Skin epidermis (tissue), 12 donors: ENCODE measurements at regions not wholly inside any gene's neighbourhood (a gene's known extent, or its start where the extent isn't known, plus 50 kb on each side); places are given as distances from the start of the nearest gene placed in this dataset.

Source experiments
- H3K27ac ChIP-seq, 21 experiments: fragments of 200-600 bp; sonication (generic) in 11 of 21; one replicate each; pipeline ENCODE4 v1.5.0; 2020; ENCODE audit warnings: mild to moderate bottlenecking in 3 of 21, inconsistent platforms in 2 of 21, moderate library complexity in 2 of 21
- H3K4me3 ChIP-seq, 7 experiments: fragments of 200-600 bp; sonication (generic) in 2 of 7; one replicate each; pipeline ENCODE4 v1.5.0; 2020; ENCODE audit warnings: inconsistent platforms in 2 of 7, mild to moderate bottlenecking in 2 of 7, moderate library complexity in 1 of 7

- Histone ChIP-seq H3K4me3 (no peak overlapping the region), H3K27ac (no peak overlapping the region)
These were observed 558.5 kb downstream of the EFNA5 start for GRCh38 chr5:107112216-107112615.

- Histone ChIP-seq H3K27ac (no peak overlapping the region), H3K4me3 (no peak overlapping the region)
These were observed 566.4 kb downstream of the EFNA5 start for GRCh38 chr5:107104040-107104995.

- Histone ChIP-seq H3K27ac (no peak overlapping the region), H3K4me3 (no peak overlapping the region)
These were observed 567.2 kb downstream of the EFNA5 start for GRCh38 chr5:107103522-107103921.

DNA sequence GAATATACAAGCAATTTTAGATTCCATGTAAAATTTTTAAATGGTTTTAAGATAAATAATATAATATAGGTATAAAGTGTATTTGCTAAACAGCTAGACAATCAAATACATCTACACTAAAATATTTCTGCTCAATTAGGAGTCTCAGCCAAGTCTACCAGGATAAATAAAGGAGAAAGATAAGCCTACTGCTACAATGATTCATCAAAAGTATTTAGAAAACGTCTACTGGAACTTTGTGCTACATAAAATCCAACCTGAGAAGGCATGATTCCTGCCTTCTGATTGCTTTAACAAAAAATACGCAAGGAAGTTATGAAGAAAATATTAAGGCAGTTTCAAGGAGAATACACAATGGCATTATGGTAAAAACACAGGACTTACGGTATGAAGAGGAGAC lies 570.6 kb downstream of the EFNA5 start:
- Histone ChIP-seq H3K27ac (no peak overlapping the region), H3K4me3 (no peak overlapping the region)

- H3K27ac ChIP-seq: no peak overlapping the region
These were observed 571.2 kb downstream of the EFNA5 start for GRCh38 chr5:107099506-107099905.

DNA sequence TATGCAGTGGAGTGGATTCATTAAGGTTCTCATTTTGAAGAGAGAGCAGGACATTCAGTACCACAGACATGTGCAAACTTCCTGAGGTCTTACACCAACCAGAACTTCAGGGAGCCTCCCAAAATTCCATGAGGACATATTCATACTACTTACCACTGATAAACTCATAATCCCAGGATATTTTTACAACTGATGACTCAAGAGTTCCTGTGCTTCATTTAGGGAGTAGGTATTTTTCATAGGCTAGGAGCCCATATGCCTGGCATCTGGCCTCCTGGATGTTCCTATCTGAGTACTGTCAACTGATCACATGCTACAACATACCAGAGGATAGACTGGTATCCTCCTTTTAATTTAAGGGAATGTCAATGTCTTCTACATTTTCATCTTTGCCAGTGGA lies 578.0 kb downstream of the EFNA5 start:
- Histone ChIP-seq H3K27ac (no peak overlapping the region), H3K4me3 (no peak overlapping the region)

More at GRCh38 chr5:107099506-107099905, 571.2 kb downstream of the EFNA5 start:
- no peak overlapping the region for H3K4me3 ChIP-seq

DNA sequence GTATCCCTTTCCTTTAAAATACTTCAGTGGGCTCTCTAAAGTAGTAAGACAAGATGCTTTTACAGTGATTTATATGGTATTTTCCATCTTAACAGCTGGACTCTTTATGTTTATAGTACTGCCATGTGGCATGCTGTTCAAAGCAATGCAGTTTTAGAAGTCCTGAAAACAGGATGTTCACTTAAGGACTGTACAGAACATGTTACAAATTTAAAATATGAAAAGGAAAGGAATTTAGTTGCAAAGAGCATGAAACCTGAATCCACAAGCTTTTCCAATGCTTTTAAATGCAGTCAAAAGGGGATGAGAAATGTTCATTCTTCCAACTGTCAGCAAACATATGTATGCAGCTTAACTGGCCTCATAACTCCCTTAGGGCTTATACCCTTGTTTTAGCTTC lies 580.2 kb downstream of the EFNA5 start:
- no peak overlapping the region for H3K4me3 ChIP-seq
- no peak overlapping the region for H3K27ac ChIP-seq

DNA sequence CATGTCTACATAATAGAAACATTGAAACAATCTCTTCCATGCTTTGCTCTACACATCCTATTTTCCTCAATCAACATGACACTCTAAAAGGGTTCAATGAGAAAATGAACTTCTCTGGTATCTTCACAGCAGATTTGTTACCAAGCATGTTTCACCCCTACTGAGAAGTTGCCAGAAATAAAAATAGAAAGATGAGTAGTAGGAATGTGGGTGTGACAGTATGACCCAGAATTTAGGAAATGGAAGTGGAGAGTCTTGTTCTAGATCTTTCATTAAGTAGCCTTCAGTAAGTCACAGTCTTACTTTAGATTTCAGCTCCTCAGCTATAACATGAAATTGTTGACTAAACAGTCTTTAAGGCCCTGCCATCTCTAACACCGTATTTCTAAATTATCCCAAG lies 581.8 kb downstream of the EFNA5 start:
- Histone ChIP-seq H3K4me3 (no peak overlapping the region), H3K27ac (no peak overlapping the region)

DNA sequence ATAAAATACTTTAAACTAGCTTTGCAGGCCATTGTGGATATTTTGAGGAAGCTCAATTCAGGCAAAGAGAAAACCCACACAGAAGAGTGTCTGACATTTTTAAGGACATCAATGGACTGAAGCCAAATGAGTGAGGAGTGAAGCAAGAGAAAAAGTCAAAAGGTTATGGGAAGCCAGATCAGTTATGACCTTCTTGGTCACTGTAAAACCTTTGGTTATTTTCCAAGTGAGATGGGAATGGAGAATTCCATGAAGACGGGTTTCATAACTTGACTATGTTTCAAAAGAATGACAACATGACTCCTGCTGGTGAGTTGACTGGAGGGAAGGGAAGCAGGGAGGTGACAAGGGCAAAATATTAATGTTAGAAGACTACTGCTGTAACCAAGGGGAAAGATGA lies 585.2 kb downstream of the EFNA5 start:
- no peak overlapping the region for H3K27ac ChIP-seq
- H3K4me3 ChIP-seq: no peak overlapping the region

DNA sequence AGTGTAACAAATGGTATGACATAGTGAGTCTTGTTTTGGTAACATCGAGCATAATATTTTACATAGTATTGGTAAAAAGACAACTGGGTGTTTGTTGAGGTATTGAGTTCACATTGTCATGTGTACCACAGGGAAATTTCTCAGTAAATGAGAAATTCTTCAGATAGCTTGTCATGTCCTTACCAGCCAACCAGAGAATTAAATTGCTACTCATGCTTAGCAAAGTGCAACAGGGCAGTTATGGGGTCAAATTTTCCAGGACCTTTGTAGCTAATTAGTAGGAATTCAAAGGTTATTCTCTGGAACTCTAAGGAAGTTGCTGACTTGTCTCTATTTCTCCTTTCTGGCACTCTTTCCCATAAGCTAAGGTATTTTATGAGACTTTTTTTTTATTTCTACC lies 595.7 kb downstream of the EFNA5 start:
- no peak overlapping the region for H3K27ac ChIP-seq
- H3K4me3 ChIP-seq: no peak overlapping the region

- Histone ChIP-seq H3K4me3 (no peak overlapping the region), H3K27ac (no peak overlapping the region)
These were observed 597.8 kb downstream of the EFNA5 start for GRCh38 chr5:107072967-107073366.

- Histone ChIP-seq H3K27ac (no peak overlapping the region), H3K4me3 (no peak overlapping the region)
These were observed 598.3 kb downstream of the EFNA5 start for GRCh38 chr5:107072440-107072839.

DNA sequence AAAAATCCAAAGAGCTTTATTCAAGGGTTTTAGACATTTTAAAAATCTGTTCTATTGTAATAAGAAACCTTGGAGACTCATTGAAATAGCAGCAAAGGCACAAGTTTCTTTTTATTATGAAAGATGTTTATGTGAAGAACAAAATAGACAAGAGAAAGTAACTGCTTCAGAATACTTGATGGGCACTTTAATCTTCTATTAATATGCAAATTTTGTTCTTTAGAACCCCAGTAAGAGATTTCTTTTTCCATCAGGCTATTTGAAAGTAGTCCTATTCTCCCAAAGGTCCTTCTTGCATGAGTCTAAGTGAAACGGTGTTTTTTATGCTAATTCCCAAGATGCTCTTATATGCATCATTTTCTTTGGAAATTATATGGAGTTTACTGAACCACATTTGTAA lies 602.0 kb downstream of the EFNA5 start:
- H3K4me3 ChIP-seq: no peak overlapping the region
- no peak overlapping the region for H3K27ac ChIP-seq

DNA sequence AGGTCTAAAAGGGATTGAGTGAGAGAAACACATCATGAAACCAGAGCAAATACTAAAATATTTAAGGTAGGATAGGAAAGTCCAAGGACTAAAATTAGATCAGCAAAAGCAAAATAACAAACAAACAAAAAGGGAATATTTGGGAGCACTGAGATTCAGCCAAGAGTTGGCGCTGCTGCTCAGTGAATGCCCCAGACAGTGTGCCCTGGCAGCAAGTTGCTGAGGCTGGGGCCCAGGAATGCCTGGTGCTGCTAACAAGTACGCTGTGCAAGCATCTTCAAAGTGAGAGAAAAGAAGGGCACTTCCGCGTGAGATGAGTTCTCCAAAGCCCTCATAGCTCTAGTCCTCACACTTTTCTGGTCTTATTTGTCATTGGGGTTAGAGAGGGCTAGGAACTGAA lies 603.3 kb downstream of the EFNA5 start:
- no peak overlapping the region for H3K27ac ChIP-seq
- no peak overlapping the region for H3K4me3 ChIP-seq

GRCh38 chr5:107063511-107063910 lies 607.2 kb downstream of the EFNA5 start:
- H3K27ac ChIP-seq: no peak overlapping the region
- H3K4me3 ChIP-seq: no peak overlapping the region

DNA sequence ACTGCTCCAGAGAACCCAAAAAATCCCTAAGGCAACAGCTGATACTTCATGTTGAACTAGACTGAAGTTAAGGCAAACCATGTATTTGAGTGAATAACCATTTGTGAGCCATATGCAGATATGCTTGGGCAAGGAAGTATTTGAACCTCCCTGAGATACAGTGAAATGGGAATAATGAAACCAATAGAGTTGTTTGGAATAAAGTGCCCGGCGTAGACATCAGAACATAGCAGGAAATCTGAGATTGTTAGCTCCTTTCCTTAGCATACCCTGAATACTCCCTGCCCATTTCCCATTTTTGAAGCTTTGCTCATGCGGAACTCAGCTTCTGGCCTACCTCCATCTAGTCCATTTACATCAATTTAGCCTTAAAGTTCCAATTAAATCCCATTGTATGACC lies 611.9 kb downstream of the EFNA5 start:
- H3K27ac ChIP-seq: no peak overlapping the region
- H3K4me3 ChIP-seq: no peak overlapping the region

- H3K27ac ChIP-seq: no peak overlapping the region
These were observed 612.5 kb downstream of the EFNA5 start for GRCh38 chr5:107058235-107058634.

GRCh38 chr5:107056278-107056677 lies 614.5 kb downstream of the EFNA5 start:
- no peak overlapping the region for H3K27ac ChIP-seq

More at GRCh38 chr5:107058235-107058634, 612.5 kb downstream of the EFNA5 start:
- no peak overlapping the region for H3K4me3 ChIP-seq

DNA sequence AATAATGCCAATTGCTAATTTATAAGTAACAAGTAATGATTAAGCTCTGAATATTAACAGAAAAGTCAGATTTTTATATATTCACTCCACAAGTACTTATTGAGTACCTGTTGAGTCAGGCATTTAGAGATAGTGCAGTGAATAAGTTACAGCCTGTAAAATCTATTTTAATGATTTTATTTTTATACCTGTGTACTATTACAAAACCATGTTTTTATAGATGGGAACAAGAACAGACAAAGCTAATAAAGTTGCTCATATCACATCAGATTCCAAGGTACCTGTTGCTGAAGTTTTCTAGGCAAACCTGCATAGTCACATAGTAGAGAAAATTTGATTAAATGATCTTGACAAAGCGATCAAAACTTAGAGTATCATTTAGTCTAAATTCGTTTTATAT lies 623.7 kb downstream of the EFNA5 start:
- H3K4me3 ChIP-seq: no peak overlapping the region
- no peak overlapping the region for H3K27ac ChIP-seq

More at GRCh38 chr5:107056278-107056677, 614.5 kb downstream of the EFNA5 start:
- no peak overlapping the region for H3K4me3 ChIP-seq

DNA sequence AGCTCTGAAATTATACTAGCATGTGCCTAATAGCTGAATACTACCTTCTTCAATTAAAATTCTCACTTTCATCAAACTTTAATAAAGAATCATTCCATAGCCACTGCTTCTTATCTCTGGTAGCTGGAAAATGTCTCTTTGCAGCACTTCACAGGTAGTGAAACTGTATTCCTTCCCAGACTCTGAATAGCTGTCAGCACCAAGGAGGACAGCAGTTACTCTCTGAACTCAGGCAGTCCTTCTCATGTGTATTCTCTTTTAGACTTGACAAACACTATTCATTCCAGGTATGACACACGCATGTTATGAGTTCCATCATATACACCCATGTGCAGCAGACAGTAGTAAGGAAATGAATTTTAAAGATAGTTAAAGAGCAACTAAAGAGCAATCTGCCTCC lies 627.1 kb downstream of the EFNA5 start:
- Histone ChIP-seq H3K27ac (no peak overlapping the region), H3K4me3 (no peak overlapping the region)

DNA sequence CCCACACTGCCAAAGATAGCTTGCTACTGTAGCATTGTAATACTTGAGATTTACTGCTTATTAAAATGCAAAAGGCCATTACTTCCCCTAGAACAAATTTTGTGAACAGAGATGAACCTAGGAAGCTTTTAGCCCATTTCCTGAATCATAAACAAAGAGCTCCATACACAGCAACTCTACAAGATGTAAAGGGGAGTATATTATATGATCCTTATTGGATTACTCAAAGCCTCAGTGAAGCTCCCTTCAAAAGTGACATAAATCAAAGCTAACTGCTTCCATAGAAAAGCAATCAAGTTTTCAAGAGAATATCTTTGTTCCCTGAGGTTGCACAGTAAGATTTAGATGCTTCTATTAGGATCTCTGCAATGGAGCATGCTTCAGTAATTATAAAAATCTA lies 629.8 kb downstream of the EFNA5 start:
- no peak overlapping the region for H3K27ac ChIP-seq
- no peak overlapping the region for H3K4me3 ChIP-seq

GRCh38 chr5:107032629-107033028 lies 638.1 kb downstream of the EFNA5 start:
- Histone ChIP-seq H3K27ac (no peak overlapping the region), H3K4me3 (no peak overlapping the region)
